SK-N-MC (cell line): ENCODE measurements at regions not wholly inside any gene's neighbourhood (a gene's known extent, or its start where the extent isn't known, plus 50 kb on each side); places are given as distances from the start of the nearest gene placed in this dataset.

Source experiments
- EZH2 ChIP-seq: fragments of 200-600 bp; sonication (generic); IDR thresholded peaks from one replicate; pipeline ENCODE4 v1.6.1; 2017; ENCODE audit warnings: antibody characterized with exemption
- FOXP2 ChIP-seq: optimal IDR thresholded peaks from 2 replicates; pipeline ENCODE3; 2011; ENCODE audit warnings: mild to moderate bottlenecking, moderate library complexity; ENCODE audit not compliant: insufficient read depth; ENCODE audit errors: extremely low read length, control extremely low read depth
- POLR2AphosphoS5 ChIP-seq: IDR thresholded peaks from 2 replicates; pipeline ENCODE4 v1.6.1; 2012; ENCODE audit warnings: mild to moderate bottlenecking, low read depth, low read length, borderline replicate concordance

DNA sequence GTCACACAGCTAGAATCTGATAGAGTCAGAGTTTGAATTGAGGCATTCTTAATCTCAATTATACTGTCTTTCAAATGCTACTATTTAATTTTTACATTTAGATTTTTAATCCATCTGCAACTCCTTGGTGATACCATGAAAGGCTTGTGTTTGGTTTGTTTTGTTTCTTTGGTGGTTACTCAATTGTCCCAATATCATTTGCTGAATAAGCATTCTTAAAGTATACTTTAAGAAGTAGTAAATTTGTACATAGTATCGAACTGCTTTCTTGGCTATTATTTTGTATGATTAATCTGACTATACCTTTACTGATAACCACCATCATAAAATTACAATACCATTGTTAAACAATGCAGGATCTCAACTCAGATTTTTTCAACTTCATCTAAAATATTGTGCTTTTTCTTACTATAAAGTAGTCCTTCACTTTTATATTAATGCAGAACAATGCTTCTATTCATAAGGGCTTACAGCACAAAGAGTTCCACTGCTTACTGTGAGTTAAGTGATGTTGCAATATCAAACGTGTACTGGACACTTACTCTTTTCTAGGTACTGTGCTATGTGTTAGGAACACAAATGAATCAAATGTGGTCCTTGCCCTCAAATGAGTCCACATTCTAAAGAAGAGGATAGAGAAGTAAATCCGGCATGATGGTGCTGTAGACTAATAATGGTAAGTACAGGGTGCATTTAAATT, 111.2 kb upstream of the GRIA3 start:
- TF ChIP-seq POLR2AphosphoS5 (no peak), EZH2 (no peak), FOXP2 (no peak)
